Fibroblast of the aortic adventitia (primary cell): ENCODE measurements at regions not wholly inside any gene's neighbourhood (a gene's known extent, or its start where the extent isn't known, plus 50 kb on each side); places are given as distances from the start of the nearest gene placed in this dataset.
"Not testable (repeated sequence)": the region's sequence is repeated elsewhere in the genome, so short reads cannot be mapped to it uniquely, and the experiment has no call there.

Experiments
- DNase-seq: peaks from one replicate; pipeline ENCODE4 v3.0.0-alpha.2; 2010; ENCODE audit warnings: low read depth
- H3K4me3 ChIP-seq: 2 replicates; pipeline ENCODE4 v1.5.1; 2011; ENCODE audit warnings: low read depth, mild to moderate bottlenecking, control low read depth, low read length, moderate library complexity
- TF ChIP-seq, protein P1 (sequence below): IDR thresholded peaks from 2 replicates; pipeline ENCODE4 v1.5.1; 2011; ENCODE audit warnings: mild to moderate bottlenecking, low read length, control low read depth, inconsistent platforms; ENCODE audit not compliant: insufficient read depth

DNA sequence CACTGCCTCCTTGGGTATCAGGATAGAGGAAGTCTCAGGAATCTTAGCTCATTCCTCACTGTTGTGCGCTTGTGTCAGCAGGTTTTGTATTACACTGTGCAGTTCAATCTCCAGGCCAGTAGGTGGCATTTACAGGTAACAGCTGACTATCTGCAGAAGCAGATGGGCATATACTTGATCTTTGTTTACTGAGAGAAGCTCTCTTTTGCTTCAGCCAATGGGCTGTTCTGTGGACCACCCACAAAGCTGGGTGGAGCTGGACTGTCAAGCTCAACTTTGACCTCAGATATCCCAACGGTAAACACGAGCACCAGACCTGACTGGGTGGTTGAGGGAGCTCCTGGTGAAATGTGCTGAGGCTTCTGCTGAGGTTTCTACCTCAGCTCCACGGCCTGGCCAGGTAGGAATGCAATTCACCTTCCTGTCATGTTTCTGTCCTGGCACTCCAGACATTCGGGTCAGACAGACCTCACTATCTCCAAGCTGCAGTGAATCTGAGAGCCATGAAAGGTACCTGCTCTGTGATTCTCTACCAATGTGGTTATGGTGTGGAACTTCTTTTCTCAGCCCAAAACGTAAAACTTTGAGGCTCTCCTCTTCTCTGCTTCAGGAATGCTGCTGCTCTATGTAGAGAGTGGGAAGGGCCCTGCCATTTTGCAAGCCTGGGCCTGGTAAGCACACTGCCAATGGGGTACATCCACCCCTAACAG lies 167.9 kb upstream of the ACTBL2 start:
- no peak overlapping the region for H3K4me3 ChIP-seq
- DNase-seq = peak; percentile 57
- TF ChIP-seq, protein P1, sequence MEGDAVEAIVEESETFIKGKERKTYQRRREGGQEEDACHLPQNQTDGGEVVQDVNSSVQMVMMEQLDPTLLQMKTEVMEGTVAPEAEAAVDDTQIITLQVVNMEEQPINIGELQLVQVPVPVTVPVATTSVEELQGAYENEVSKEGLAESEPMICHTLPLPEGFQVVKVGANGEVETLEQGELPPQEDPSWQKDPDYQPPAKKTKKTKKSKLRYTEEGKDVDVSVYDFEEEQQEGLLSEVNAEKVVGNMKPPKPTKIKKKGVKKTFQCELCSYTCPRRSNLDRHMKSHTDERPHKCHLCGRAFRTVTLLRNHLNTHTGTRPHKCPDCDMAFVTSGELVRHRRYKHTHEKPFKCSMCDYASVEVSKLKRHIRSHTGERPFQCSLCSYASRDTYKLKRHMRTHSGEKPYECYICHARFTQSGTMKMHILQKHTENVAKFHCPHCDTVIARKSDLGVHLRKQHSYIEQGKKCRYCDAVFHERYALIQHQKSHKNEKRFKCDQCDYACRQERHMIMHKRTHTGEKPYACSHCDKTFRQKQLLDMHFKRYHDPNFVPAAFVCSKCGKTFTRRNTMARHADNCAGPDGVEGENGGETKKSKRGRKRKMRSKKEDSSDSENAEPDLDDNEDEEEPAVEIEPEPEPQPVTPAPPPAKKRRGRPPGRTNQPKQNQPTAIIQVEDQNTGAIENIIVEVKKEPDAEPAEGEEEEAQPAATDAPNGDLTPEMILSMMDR = peak; percentile 71

DNA sequence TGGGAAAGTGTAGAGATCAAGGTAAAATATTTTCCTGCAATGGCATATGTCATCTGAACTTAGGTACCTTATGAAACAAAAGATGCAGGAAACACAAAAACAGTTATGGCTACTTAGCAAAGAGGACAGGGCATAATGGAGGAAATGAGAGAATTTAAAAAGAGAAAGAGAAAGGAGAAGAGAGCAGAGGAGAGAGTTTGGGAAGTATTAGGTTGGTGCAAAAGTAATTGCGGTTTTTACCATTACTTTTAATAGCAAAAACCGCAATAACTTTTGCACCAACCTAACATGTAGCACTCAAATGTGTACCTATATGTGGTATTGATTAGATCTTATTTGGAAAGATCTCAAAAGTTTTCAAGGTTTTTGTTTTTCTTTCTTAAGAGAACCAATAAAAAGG lies 160.1 kb upstream of the ACTBL2 start:
- H3K4me3 ChIP-seq = no peak overlapping the region
- TF ChIP-seq, protein P1 = no peak
- no peak for DNase-seq

DNA sequence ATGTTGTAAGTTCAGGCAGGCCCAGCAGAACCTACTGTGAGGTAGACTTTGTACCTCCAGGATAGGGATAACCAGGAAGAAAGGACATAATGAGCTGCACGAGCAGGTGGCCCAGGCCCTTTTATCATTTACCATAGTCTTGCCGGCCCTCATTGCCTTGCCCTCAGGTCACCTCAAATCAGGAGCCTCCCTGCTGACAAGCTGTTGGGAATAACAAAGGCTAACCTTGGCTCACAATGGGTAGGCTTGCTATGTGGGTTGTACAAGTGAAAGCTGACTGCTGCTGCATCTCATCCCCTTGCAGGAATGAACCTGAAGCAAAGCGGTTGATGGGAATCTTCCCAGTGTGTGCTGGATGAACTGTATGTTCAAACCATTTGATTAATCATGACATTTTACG lies 159.5 kb upstream of the ACTBL2 start:
- DNase-seq = no peak
- TF ChIP-seq, protein P1 = no peak
- H3K4me3 ChIP-seq = no peak overlapping the region

DNA sequence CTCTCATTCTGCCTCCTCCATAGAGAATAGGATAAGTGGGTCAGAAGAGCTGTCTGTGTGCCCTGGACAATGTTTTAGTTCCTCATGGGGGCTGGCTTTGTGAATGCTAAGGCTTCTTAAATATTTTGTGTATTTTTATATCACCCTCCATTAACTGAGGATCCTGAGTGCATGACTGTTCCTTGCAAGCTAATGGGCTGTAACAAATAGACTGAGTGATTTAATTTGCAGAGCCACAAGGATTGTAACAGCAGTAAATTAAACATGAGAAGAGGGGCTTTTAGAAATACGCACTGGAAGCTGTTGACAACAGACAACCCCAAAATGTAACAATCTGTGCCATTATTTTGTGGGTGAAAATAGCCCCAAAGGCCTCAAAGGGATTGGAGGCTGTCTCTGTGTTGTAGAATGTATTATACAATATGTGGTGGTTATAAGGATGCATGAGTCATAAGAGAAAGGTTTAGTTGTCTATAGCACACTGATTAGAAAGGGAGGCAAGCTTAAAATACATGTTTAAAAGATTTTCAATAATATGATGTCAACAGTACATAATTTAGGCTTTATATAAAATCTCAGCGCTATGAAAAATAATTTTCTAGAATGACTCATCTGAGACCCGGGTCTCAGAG lies 152.7 kb upstream of the ACTBL2 start:
- no peak for DNase-seq
- no peak overlapping the region for H3K4me3 ChIP-seq
- TF ChIP-seq, protein P1 = no peak

DNA sequence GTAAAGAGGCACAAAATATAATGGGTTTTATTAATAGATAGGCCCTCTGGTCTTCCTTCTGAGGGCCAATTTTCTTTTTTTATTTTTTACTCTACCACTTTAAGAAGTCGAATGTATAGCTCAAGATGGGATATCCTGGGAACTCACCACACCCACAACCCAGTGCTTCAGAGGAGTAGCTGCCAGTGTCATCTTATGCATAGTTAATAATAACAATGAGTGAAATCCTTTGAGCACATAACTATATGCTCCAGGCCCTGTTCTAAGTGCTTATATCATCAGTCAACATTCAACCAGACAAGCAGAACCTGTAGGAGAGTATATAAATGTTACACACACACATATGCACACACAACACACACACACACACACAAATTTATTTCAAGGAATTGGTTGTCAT lies 150.3 kb upstream of the ACTBL2 start:
- H3K4me3 ChIP-seq = no peak overlapping the region
- TF ChIP-seq, protein P1 = no peak
- DNase-seq = no peak

DNA sequence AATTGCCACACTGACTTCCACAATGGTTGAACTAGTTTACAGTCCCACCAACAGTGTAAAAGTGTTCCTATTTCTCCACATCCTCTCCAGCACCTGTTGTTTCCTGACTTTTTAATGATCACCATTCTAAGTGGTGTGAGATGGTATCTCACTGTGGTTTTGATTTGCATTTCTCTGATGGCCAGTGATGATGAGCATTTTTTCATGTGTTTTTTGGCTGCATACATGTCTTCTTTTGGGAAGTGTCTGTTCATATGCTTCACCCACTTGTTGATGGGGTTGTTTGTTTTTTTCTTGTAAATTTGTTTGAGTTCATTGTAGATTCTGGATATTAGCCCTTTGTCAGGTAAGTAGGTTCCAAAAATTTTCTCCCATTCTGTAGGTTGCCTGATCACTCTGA lies 148.5 kb upstream of the ACTBL2 start:
- not testable (repeated sequence) for H3K4me3 ChIP-seq, DNase-seq

DNA sequence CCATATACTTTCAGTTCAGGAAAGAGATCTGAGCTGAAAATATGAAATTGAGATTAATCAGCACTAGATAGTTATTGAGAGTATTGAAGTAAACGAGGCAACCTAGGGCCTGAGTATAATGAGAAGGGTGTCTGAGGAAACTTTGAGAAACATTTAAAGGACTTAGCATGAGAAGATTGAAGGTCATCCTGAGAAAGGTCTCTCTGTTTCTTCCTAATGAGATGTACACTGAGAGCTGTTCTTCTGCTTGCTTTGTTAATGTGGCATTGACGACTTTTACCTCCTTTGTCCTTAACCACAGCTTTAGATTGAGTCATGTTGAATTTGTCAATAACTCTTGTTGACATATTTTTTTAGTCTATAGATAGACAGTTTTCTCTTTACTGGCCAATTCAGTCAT lies 145.1 kb upstream of the ACTBL2 start:
- TF ChIP-seq, protein P1 = no peak
- no peak overlapping the region for H3K4me3 ChIP-seq
- DNase-seq = no peak
